GM23338 (cell line): ENCODE measurements at regions not wholly inside any gene's neighbourhood (a gene's known extent, or its start where the extent isn't known, plus 50 kb on each side); places are given as distances from the start of the nearest gene placed in this dataset.

Experiments
- ATAC-seq: fragments of 200-7000 bp; cut with Tn5 transposase; 3 replicates; pipeline ENCODE4 v1.9.1; 2020
- DNase-seq: peaks from one replicate; pipeline ENCODE4 v3.0.0-alpha.2; 2015; ENCODE audit warnings: low spot score
- H2AFZ ChIP-seq: fragments of 200-600 bp; sonication (generic); 2 replicates; pipeline ENCODE4 v1.8.0; 2016; ENCODE audit warnings: antibody characterized with exemption, mild to moderate bottlenecking, moderate library complexity
- H3F3A ChIP-seq: fragments of 200-600 bp; sonication (generic); replicated peaks from 2 replicates; pipeline ENCODE4 v1.8.0; 2017; ENCODE audit warnings: antibody characterized with exemption, mixed run types, low read depth
- H3K27ac ChIP-seq: fragments of 200-600 bp; sonication (generic); 2 replicates; pipeline ENCODE4 v1.6.1; 2016; ENCODE audit warnings: low read depth
- H3K27me3 ChIP-seq: fragments of 200-600 bp; sonication (generic); 2 replicates; pipeline ENCODE4 v1.8.0; 2016; ENCODE audit warnings: mild to moderate bottlenecking, mixed run types, moderate library complexity; ENCODE audit not compliant: insufficient read depth
- H3K36me3 ChIP-seq: fragments of 200-600 bp; sonication (generic); 2 replicates; pipeline ENCODE4 v1.8.0; 2016; ENCODE audit warnings: mild to moderate bottlenecking; ENCODE audit not compliant: insufficient read depth
- H3K4me1 ChIP-seq: fragments of 200-600 bp; sonication (generic); 2 replicates; pipeline ENCODE4 v1.8.0; 2016; ENCODE audit warnings: mild to moderate bottlenecking, moderate library complexity; ENCODE audit not compliant: insufficient read depth
- H3K4me2 ChIP-seq: fragments of 200-600 bp; sonication (generic); 2 replicates; pipeline ENCODE4 v1.7.1; 2017; ENCODE audit warnings: mixed run types
- H3K4me3 ChIP-seq: fragments of 200-600 bp; sonication (generic); 2 replicates; pipeline ENCODE4 v1.6.1; 2016; ENCODE audit warnings: mixed run types
- H3K79me2 ChIP-seq: fragments of 200-600 bp; sonication (generic); replicated peaks from 2 replicates; pipeline ENCODE4 v1.8.0; 2017; ENCODE audit warnings: mild to moderate bottlenecking; ENCODE audit not compliant: insufficient read depth
- H3K9me2 ChIP-seq: fragments of 200-600 bp; sonication (generic); 2 replicates; pipeline ENCODE4 v1.8.0; 2017; ENCODE audit not compliant: insufficient read depth
- H4K20me1 ChIP-seq: fragments of 200-600 bp; sonication (generic); replicated peaks from 2 replicates; pipeline ENCODE4 v1.8.0; 2017; ENCODE audit warnings: mild to moderate bottlenecking; ENCODE audit not compliant: insufficient read depth
- H3K27ac Mint-ChIP-seq: 2 replicates; pipeline ENCODE4 v1.8.0; 2020; ENCODE audit warnings: inconsistent platforms, mild to moderate bottlenecking, moderate library complexity, mixed read lengths
- H3K27me3 Mint-ChIP-seq: 3 replicates; pipeline ENCODE4 v1.8.0; 2022; ENCODE audit warnings: low read depth, mild to moderate bottlenecking, moderate library complexity, mixed read lengths, inconsistent platforms; ENCODE audit not compliant: insufficient read depth, poor library complexity
- H3K36me3 Mint-ChIP-seq: 3 replicates; pipeline ENCODE4 v1.8.0; 2021; ENCODE audit warnings: low read depth, mild to moderate bottlenecking, inconsistent platforms, moderate library complexity, mixed read lengths
- H3K4me1 Mint-ChIP-seq: 3 replicates; pipeline ENCODE4 v1.8.0; 2020; ENCODE audit warnings: mild to moderate bottlenecking, inconsistent platforms, mixed read lengths
- H3K4me3 Mint-ChIP-seq: 3 replicates; pipeline ENCODE4 v1.8.0; 2021; ENCODE audit warnings: moderate library complexity, mild to moderate bottlenecking, inconsistent platforms, mixed read lengths
- H3K9me3 Mint-ChIP-seq: 3 replicates; pipeline ENCODE4 v1.8.0; 2020; ENCODE audit warnings: moderate library complexity, mild to moderate bottlenecking, inconsistent platforms, mixed read lengths
- EZH2 ChIP-seq: fragments of 200-600 bp; sonication (generic); IDR thresholded peaks from one replicate; pipeline ENCODE4 v1.8.0; 2017; ENCODE audit warnings: antibody characterized with exemption, mild to moderate bottlenecking, low read depth; ENCODE audit not compliant: unreplicated experiment
- EZH2phosphoT487 ChIP-seq: fragments of 200-600 bp; sonication (generic); IDR thresholded peaks from one replicate; pipeline ENCODE4 v1.8.1; 2018; ENCODE audit warnings: antibody characterized with exemption; ENCODE audit not compliant: unreplicated experiment
- POLR2AphosphoS5 ChIP-seq: IDR thresholded peaks from 2 replicates; pipeline ENCODE4 v1.6.1; 2016; ENCODE audit warnings: antibody characterized with exemption, low read depth
- STAT1 ChIP-seq: IDR thresholded peaks from one replicate; pipeline ENCODE4 v1.6.1; 2016; ENCODE audit warnings: antibody characterized with exemption; ENCODE audit not compliant: unreplicated experiment
- ZNF331 ChIP-seq: fragments of 250-450 bp; sonication (Bioruptor Pico); IDR thresholded peaks from 2 replicates; pipeline ENCODE4 v1.5.0; 2020; ENCODE audit warnings: low read depth, mild to moderate bottlenecking, moderate library complexity
- TF ChIP-seq, protein P1 (sequence below): IDR thresholded peaks from one replicate; pipeline ENCODE4 v1.6.1; 2018; ENCODE audit warnings: antibody characterized with exemption; ENCODE audit not compliant: unreplicated experiment

DNA sequence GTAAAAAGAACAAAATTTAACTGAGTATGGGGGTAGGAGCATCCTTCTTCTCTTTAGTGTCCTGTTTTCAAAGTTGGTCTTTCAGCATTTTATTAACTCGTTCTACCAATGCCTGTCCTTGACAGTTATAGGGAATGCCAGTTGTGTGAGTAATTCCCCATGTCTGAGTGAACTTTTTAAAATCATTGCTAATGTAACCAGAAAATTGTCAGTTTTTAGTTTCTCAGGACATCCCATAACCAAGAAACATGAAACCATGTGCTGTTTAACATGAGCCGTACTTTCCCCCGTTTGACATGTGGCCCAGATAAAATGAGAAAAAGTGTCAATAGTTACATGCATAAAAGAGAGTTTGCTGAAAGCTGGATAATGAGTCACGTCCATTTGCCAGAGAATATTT, 71.4 kb upstream of the ARL4D start:
- Histone ChIP-seq H3F3A (0 out of 2 replicates have a peak, but pooled peaks cover 11% of the 10 kb centered on the region), H3K36me3 (no peaks in the 10 kb centered on the region), H2AFZ (no peak overlapping the region), H3K79me2 (no peaks in the 10 kb centered on the region), H3K4me3 (no peak overlapping the region), H3K27me3 (no peaks in the 10 kb centered on the region), H4K20me1 (no peaks in the 10 kb centered on the region), H3K27ac (no peak overlapping the region), H3K4me2 (no peak overlapping the region), H3K4me1 (no peaks in the 10 kb centered on the region; the same call in 1 of the 2 replicates), H3K9me2 (no peaks in the 10 kb centered on the region)
- Mint-ChIP-seq H3K4me3 (no peak overlapping the region), H3K9me3 (peaks cover 5% of the 10 kb centered on the region), H3K36me3 (peaks cover 2% of the 10 kb centered on the region; the same call in 1 of the 3 replicates), H3K4me1 (peaks cover 9% of the 10 kb centered on the region), H3K27ac (no peak overlapping the region), H3K27me3 (peaks cover 6% of the 10 kb centered on the region)
- DNase-seq = no peak
- no peak for ATAC-seq
- TF ChIP-seq ZNF331 (CRISPR knock-in tag) (no peak), POLR2AphosphoS5 (no peak)
- TF ChIP-seq, protein P1, sequence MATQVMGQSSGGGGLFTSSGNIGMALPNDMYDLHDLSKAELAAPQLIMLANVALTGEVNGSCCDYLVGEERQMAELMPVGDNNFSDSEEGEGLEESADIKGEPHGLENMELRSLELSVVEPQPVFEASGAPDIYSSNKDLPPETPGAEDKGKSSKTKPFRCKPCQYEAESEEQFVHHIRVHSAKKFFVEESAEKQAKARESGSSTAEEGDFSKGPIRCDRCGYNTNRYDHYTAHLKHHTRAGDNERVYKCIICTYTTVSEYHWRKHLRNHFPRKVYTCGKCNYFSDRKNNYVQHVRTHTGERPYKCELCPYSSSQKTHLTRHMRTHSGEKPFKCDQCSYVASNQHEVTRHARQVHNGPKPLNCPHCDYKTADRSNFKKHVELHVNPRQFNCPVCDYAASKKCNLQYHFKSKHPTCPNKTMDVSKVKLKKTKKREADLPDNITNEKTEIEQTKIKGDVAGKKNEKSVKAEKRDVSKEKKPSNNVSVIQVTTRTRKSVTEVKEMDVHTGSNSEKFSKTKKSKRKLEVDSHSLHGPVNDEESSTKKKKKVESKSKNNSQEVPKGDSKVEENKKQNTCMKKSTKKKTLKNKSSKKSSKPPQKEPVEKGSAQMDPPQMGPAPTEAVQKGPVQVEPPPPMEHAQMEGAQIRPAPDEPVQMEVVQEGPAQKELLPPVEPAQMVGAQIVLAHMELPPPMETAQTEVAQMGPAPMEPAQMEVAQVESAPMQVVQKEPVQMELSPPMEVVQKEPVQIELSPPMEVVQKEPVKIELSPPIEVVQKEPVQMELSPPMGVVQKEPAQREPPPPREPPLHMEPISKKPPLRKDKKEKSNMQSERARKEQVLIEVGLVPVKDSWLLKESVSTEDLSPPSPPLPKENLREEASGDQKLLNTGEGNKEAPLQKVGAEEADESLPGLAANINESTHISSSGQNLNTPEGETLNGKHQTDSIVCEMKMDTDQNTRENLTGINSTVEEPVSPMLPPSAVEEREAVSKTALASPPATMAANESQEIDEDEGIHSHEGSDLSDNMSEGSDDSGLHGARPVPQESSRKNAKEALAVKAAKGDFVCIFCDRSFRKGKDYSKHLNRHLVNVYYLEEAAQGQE = no peak

DNA sequence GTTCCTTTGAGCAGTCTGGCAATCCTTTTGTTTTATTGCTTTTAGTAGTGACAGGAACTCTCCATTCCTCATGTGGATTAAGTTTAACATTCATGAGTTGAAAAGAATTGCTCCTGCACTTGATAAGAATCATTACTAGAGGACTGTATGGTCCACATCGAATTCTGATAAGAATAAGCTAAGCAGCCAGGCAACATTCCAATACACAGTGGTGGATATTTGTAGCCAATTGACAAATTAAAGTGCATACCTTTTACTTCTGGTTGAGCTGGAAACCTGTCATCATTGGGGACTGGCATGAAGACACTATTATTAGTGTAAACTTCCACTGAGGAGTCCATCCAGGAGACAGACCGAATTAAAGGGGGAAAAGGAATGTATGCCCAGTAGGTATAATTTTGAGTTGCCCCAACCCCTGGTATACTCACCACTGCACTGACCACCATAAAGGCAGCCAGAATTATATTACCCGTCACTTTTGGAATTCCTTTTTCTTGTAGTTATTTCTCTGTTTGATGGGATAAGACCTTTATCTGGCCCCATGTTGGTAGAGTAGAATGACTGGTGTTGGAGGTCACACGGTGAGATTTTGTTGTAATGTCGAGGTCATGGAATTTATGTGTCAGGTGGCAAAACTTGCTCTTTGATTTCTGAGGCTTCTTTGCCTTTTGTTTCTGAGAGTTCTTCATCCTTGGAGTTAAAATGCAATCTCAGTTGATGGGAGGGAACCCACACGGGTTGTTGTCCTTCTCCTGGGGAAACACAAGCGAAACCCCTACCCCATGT, 72.1 kb upstream of the ARL4D start:
- H3K4me1 ChIP-seq = peaks cover 4% of the 10 kb centered on the region; the same call in 1 of the 2 replicates
- no peak overlapping the region for H3K27ac ChIP-seq
- no peak for ATAC-seq
- no peaks in the 10 kb centered on the region for H4K20me1 ChIP-seq
- H3F3A ChIP-seq = 0 out of 2 replicates have a peak, but pooled peaks cover 8% of the 10 kb centered on the region
- no peaks in the 10 kb centered on the region for H3K27me3 ChIP-seq
- peaks cover 4% of the 10 kb centered on the region; the same call in 1 of the 3 replicates for H3K36me3 Mint-ChIP-seq
- no peaks in the 10 kb centered on the region for H3K36me3 ChIP-seq
- H3K4me2 ChIP-seq = no peak overlapping the region
- peaks cover 2% of the 10 kb centered on the region; the same call in 2 of the 3 replicates for H3K9me3 Mint-ChIP-seq
- no peak overlapping the region for H2AFZ ChIP-seq
- peaks cover 10% of the 10 kb centered on the region for H3K27me3 Mint-ChIP-seq
- H3K27ac Mint-ChIP-seq = no peak overlapping the region
- no peak overlapping the region for H3K4me3 Mint-ChIP-seq
- peaks cover 9% of the 10 kb centered on the region for H3K4me1 Mint-ChIP-seq
- no peak overlapping the region for H3K4me3 ChIP-seq
- no peaks in the 10 kb centered on the region for H3K79me2 ChIP-seq
- DNase-seq = no peak
- H3K9me2 ChIP-seq = no peaks in the 10 kb centered on the region
- TF ChIP-seq, protein P1 = no peak
- TF ChIP-seq EZH2 (no peak), EZH2phosphoT487 (no peak), STAT1 (no peak)
